BLaER1 (cell line): ENCODE measurements at regions not wholly inside any gene's neighbourhood (a gene's known extent, or its start where the extent isn't known, plus 50 kb on each side); places are given as distances from the start of the nearest gene placed in this dataset.

Experiments
- H3K27ac ChIP-seq: shearing (Covaris generic); formaldehyde crosslinking; 2 replicates; pipeline ENCODE4 v1.8.1; 2022
- H3K27me3 ChIP-seq: shearing (Covaris generic); formaldehyde crosslinking; 2 replicates; pipeline ENCODE4 v1.8.1; 2022
- H3K36me3 ChIP-seq: shearing (Covaris generic); formaldehyde crosslinking; 2 replicates; pipeline ENCODE4 v1.8.1; 2022
- H3K4me1 ChIP-seq: shearing (Covaris generic); formaldehyde crosslinking; 2 replicates; pipeline ENCODE4 v1.8.1; 2022
- H3K4me2 ChIP-seq: shearing (Covaris generic); formaldehyde crosslinking; 2 replicates; pipeline ENCODE4 v1.8.1; 2022
- H3K4me3 ChIP-seq: shearing (Covaris generic); formaldehyde crosslinking; 2 replicates; pipeline ENCODE4 v1.8.1; 2022
- H3K9ac ChIP-seq: shearing (Covaris generic); formaldehyde crosslinking; 2 replicates; pipeline ENCODE4 v1.8.1; 2022
- H3K9me3 ChIP-seq: shearing (Covaris generic); formaldehyde crosslinking; 2 replicates; pipeline ENCODE4 v1.8.1; 2022
- H4K20me1 ChIP-seq: shearing (Covaris generic); formaldehyde crosslinking; 2 replicates; pipeline ENCODE4 v1.8.1; 2022
- Cebpa-rat ChIP-seq: shearing (Covaris generic); IDR thresholded peaks from 2 replicates; pipeline ENCODE4 v1.8.1; 2022

GRCh38 chr1:30491831-30492230, 231.6 kb downstream of the MATN1 start:
- Histone ChIP-seq H4K20me1 (no peaks in the 10 kb centered on the region), H3K4me2 (no peak overlapping the region), H3K27ac (no peak overlapping the region), H3K9me3 (peaks cover 21% of the 10 kb centered on the region), H3K27me3 (no peaks in the 10 kb centered on the region), H3K36me3 (no peaks in the 10 kb centered on the region), H3K9ac (no peak overlapping the region), H3K4me3 (no peak overlapping the region), H3K4me1 (peaks cover 5% of the 10 kb centered on the region; the same call in 1 of the 2 replicates)
- TF ChIP-seq Cebpa-rat = no peak

GRCh38 chr1:30490554-30491053, 232.8 kb downstream of the MATN1 start:
- Histone ChIP-seq H3K27me3 (no peaks in the 10 kb centered on the region), H3K9me3 (peaks cover 21% of the 10 kb centered on the region), H3K4me1 (peaks cover 5% of the 10 kb centered on the region; the same call in 1 of the 2 replicates), H3K9ac (no peak overlapping the region), H3K4me2 (no peak overlapping the region), H3K27ac (no peak overlapping the region), H4K20me1 (no peaks in the 10 kb centered on the region), H3K4me3 (no peak overlapping the region), H3K36me3 (no peaks in the 10 kb centered on the region)
- no peak for TF ChIP-seq Cebpa-rat

- H3K4me1 ChIP-seq = peaks cover 5% of the 10 kb centered on the region; the same call in 1 of the 2 replicates
- no peak overlapping the region for H3K4me3 ChIP-seq
- no peaks in the 10 kb centered on the region for H4K20me1 ChIP-seq
- H3K4me2 ChIP-seq = no peak overlapping the region
- no peak overlapping the region for H3K27ac ChIP-seq
- no peak overlapping the region for H3K9ac ChIP-seq
- H3K27me3 ChIP-seq = no peaks in the 10 kb centered on the region
- no peak for TF ChIP-seq Cebpa-rat
- no peaks in the 10 kb centered on the region for H3K36me3 ChIP-seq
- peaks cover 19% of the 10 kb centered on the region for H3K9me3 ChIP-seq
Observed at GRCh38 chr1:30489737-30490389, 233.5 kb downstream of the MATN1 start.

- H3K27me3 ChIP-seq = no peaks in the 10 kb centered on the region
- peaks cover 5% of the 10 kb centered on the region; the same call in 1 of the 2 replicates for H3K4me1 ChIP-seq
- H4K20me1 ChIP-seq = no peaks in the 10 kb centered on the region
- no peak overlapping the region for H3K4me3 ChIP-seq
- H3K27ac ChIP-seq = no peak overlapping the region
- H3K36me3 ChIP-seq = no peaks in the 10 kb centered on the region
- no peak overlapping the region for H3K9ac ChIP-seq
- no peak for TF ChIP-seq Cebpa-rat
- H3K4me2 ChIP-seq = no peak overlapping the region
- peaks cover 10% of the 10 kb centered on the region for H3K9me3 ChIP-seq
Observed at GRCh38 chr1:30488324-30488913, 235.0 kb downstream of the MATN1 start.

- TF ChIP-seq Cebpa-rat = no peak
- H3K27ac ChIP-seq = no peak overlapping the region
Observed at GRCh38 chr1:30487042-30487441, 236.3 kb downstream of the MATN1 start.

GRCh38 chr1:30485072-30485471, 238.3 kb downstream of the MATN1 start:
- no peak for TF ChIP-seq Cebpa-rat
- H3K36me3 ChIP-seq = no peaks in the 10 kb centered on the region
- H3K9me3 ChIP-seq = peaks cover 38% of the 10 kb centered on the region
- no peak overlapping the region for H3K4me2 ChIP-seq
- no peaks in the 10 kb centered on the region for H4K20me1 ChIP-seq
- H3K4me3 ChIP-seq = no peak overlapping the region
- no peaks in the 10 kb centered on the region for H3K27me3 ChIP-seq
- H3K27ac ChIP-seq = no peak overlapping the region
- no peaks in the 10 kb centered on the region for H3K4me1 ChIP-seq
- no peak overlapping the region for H3K9ac ChIP-seq

More at GRCh38 chr1:30487042-30487441, 236.3 kb downstream of the MATN1 start:
- Histone ChIP-seq H3K27me3 (no peaks in the 10 kb centered on the region), H4K20me1 (no peaks in the 10 kb centered on the region), H3K9ac (no peak overlapping the region), H3K4me2 (no peak overlapping the region), H3K9me3 (peaks cover 18% of the 10 kb centered on the region), H3K36me3 (no peaks in the 10 kb centered on the region), H3K4me1 (peaks cover 5% of the 10 kb centered on the region; the same call in 1 of the 2 replicates), H3K4me3 (no peak overlapping the region)

GRCh38 chr1:30484668-30485067, 238.7 kb downstream of the MATN1 start:
- Histone ChIP-seq H3K4me2 (no peak overlapping the region), H3K9me3 (peaks cover 42% of the 10 kb centered on the region), H3K4me1 (no peaks in the 10 kb centered on the region), H4K20me1 (no peaks in the 10 kb centered on the region), H3K36me3 (no peaks in the 10 kb centered on the region), H3K4me3 (no peak overlapping the region), H3K27ac (no peak overlapping the region), H3K27me3 (no peaks in the 10 kb centered on the region), H3K9ac (no peak overlapping the region)
- TF ChIP-seq Cebpa-rat = no peak

- Histone ChIP-seq H3K4me3 (no peak overlapping the region), H3K27me3 (no peaks in the 10 kb centered on the region), H3K4me1 (no peaks in the 10 kb centered on the region), H3K9ac (no peak overlapping the region), H3K36me3 (no peaks in the 10 kb centered on the region), H3K9me3 (peaks cover 42% of the 10 kb centered on the region), H3K27ac (no peak overlapping the region), H4K20me1 (no peaks in the 10 kb centered on the region), H3K4me2 (no peak overlapping the region)
- TF ChIP-seq Cebpa-rat = no peak
Observed at GRCh38 chr1:30479575-30479974, 243.8 kb downstream of the MATN1 start.

GRCh38 chr1:30478799-30479563, 244.4 kb downstream of the MATN1 start:
- Histone ChIP-seq H4K20me1 (no peaks in the 10 kb centered on the region), H3K27me3 (no peaks in the 10 kb centered on the region), H3K9me3 (peaks cover 42% of the 10 kb centered on the region), H3K4me3 (no peak overlapping the region), H3K4me2 (no peak overlapping the region), H3K36me3 (no peaks in the 10 kb centered on the region), H3K27ac (no peak overlapping the region), H3K4me1 (no peaks in the 10 kb centered on the region), H3K9ac (no peak overlapping the region)
- TF ChIP-seq Cebpa-rat = no peak

GRCh38 chr1:30478283-30478682, 245.1 kb downstream of the MATN1 start:
- no peaks in the 10 kb centered on the region for H3K27me3 ChIP-seq
- H3K36me3 ChIP-seq = no peaks in the 10 kb centered on the region
- H3K4me1 ChIP-seq = no peaks in the 10 kb centered on the region
- H3K4me2 ChIP-seq = no peak overlapping the region
- H3K9me3 ChIP-seq = peaks cover 36% of the 10 kb centered on the region
- no peak for TF ChIP-seq Cebpa-rat
- no peak overlapping the region for H3K27ac ChIP-seq
- no peak overlapping the region for H3K4me3 ChIP-seq
- H4K20me1 ChIP-seq = no peaks in the 10 kb centered on the region
- H3K9ac ChIP-seq = no peak overlapping the region
